NCI-H510A (cell line): ENCODE measurements at regions not wholly inside any gene's neighbourhood (a gene's known extent, or its start where the extent isn't known, plus 50 kb on each side); places are given as distances from the start of the nearest gene placed in this dataset.
"Not testable (repeated sequence)": the region's sequence is repeated elsewhere in the genome, so short reads cannot be mapped to it uniquely, and the experiment has no call there.

Experiments
- DNase-seq: peaks from one replicate; lab custom pipeline; 2025; lab: John Stamatoyannopoulos, UW

DNA sequence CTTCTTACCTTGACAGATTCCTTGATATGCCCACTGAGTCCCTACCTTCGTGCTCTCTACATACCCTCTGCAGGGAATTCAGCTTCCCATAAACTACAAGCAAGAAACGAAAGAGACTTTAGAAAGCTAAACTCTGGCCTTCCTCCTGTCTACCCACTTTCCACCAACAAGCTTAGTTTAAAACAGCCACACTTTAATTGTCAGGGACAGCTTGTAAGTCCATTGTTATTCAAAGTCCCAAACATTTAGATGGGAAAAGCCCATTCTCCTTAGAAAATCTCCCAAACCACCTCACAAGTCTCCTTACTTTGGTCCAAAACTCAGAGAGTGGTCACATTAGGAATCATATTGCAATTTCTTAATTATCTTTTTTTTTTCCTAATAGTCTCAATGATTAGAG, 2695.8 kb downstream of the PCDH9 start:
- no peak for DNase-seq

DNA sequence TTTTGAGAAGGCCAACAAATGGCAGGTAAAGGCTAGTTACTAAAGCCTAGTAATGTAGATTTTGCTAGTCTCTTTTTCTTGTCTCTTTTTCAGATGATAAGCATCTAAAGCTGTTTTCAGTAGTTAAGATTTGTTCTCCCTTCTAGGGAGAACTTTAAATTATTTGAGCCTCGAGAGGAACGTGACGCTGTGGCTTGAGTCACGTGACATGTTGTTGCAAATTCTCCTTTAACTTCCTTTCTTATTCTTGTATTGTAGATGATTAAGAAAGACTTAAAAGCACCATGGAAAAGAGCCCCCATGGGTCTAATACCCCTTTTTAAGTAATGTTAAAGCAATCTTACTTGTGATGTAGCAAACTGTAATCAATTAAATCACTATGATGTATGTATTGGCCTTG, 2698.7 kb downstream of the PCDH9 start:
- no peak for DNase-seq

DNA sequence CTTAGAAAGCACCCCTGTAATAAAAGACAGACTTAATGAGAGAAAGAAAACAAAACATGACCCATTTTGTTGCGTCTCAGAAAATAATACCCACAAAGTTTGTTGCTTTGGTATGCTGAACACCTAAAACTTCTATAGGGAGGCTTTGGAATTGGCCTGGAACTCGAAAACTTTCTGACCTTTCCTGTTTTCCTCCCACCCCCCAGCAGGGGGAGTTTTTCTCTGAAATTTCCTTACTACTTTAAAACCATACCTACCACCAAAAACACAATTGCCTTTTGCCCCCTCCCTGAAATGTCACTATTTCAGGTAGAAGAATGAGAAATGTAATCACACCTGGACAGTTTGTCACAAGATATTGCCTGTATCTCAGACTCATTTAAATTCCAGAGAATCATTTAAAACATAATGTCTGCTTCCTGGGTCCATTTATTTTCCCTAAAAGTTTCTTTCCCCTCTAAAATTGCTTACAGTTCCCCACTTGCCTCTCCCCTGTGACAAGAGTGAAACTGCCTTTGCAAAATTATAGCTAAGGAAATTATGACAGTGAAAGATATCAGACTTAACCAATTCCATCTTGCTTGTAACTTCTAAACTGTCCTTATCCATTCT, 2700.2 kb downstream of the PCDH9 start:
- no peak for DNase-seq

DNA sequence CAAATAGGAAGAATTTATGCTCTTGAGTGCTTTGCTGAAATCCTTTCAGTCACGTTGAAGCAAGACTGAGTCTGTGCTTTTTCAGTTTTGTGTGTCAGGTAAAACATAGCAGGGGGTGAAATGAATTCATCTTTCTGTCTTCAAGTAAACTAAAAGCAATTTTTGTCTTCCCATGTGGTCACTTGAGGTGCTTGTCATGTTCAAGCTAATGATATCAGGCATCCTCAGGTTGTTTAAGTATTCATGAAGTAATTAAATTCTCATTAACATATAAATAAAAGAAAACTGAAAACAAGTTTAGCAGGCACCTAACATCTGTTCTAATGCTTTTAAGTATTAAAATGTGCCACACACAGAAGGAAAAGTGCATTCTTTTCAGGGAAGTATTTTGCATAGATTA, 2701.3 kb downstream of the PCDH9 start:
- no peak for DNase-seq

DNA sequence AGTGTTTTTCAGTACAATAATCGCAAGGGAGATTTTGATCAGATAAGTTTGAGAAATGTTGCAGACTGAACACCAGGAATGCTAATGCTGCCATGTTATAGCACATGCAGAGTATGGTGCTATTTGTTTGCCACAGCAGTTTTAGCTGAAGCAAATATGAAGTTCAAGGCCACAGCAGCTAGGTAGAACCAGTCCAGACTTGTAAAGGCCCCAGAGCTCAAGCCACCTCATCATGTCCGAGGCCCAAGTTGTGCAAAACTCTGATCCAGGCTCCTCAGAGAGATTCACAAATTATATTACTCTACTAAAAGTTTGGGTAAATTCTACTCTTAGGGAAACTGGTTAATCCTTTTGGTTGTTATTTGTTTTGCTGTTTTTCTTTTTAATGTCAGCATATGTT, 2702.6 kb downstream of the PCDH9 start:
- DNase-seq: no peak

DNA sequence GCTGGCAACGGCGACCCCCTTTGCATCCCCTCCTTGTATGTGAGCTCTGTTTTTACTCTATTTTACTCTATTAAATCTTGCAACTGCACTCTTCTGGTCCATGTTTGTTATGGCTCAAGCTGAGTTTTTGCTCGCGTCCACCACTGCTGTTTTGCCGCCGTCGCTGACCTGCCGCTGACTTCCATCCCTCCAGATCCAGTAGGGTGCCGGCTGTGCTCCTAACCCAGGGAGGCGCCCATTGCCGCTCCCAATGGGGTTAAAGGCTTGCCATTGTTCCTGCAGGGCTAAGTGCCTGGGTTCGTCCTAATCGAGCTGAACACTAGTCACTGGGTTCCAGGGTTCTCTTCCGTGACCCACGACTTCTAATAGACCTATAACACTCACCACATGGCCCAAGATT, 2704.4 kb downstream of the PCDH9 start:
- no peak for DNase-seq

DNA sequence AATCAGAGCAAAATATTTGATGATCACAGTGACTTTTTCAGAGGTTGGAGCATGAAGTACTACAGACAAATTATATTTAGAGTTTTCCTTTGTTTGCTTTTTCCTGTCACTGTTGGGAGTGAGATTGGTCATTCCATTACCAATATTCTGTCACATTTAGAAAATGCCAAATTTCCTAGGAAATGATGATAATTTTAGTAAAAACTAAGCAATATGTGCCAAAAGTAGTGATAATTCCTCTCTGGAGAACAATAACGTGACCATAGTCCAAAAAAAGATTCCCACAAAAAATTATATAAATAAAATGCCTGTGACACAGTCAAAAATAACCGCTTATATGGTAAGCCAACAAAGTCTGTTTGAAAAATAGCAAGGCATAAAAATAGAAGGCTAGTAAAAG, 2719.4 kb downstream of the PCDH9 start:
- DNase-seq: no peak

DNA sequence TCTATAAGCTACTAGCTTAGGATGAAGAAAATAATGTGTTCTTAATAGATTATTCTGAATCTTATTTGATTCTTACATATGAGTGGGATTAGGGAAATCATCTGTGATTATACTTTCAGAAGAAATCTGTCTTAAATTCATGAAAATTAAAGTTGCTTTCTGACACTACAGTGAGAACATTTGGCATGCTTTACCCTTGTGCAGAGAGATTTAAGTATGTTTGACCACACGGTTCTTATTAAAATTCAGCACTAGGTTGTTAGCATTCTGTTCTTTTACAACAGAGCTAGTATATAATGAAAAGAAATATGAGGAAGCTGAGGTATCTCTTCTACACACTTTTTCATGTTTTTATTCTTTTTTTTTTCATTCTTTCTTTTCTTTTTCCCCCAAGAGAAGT, 2723.9 kb downstream of the PCDH9 start:
- DNase-seq: no peak

DNA sequence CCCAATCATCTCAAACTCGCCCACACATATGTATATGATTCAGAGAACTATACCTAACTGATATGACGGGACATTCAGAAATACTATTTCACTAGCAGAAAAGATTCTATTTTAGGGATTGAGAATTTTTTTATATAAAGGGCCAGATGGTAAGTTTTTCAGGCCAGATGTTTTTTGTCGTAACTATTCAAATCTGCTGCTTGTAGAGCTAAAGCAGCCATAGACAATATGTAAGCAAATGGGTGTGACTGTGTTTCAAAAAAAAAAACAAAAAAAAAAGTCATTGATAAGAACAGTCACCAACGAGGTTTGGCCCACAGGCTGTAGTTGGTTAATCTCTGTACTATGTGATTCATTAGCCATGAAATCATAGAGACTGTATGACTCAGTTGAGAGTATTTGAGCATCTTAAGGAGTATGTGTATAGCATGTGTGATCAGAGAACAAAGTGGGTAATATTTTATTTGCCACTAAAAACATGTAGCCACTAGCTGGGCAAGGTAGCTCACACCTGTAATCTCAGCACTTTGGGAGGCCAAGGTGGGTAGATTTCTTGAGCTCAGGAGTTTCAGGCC, 2724.7 kb downstream of the PCDH9 start:
- no peak for DNase-seq

DNA sequence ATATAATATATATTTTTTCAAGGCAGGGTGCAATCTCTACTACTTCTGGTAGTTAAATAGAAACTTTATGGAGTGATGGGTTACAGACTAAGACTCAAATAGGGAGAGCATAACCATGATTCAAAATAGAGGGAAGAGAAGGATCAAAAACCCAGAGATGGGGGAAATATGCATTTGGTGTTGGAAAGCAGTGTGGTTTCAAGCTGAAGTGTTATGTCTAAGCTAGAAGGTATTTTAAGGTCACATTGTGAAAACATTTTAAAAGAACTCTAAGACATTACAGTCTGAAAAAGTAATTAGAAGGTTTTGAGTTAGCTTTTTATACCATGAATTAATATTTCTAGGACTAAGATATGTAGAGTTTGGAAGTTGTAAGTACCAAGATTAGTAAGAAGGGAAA, 2741.4 kb downstream of the PCDH9 start:
- no peak for DNase-seq

DNA sequence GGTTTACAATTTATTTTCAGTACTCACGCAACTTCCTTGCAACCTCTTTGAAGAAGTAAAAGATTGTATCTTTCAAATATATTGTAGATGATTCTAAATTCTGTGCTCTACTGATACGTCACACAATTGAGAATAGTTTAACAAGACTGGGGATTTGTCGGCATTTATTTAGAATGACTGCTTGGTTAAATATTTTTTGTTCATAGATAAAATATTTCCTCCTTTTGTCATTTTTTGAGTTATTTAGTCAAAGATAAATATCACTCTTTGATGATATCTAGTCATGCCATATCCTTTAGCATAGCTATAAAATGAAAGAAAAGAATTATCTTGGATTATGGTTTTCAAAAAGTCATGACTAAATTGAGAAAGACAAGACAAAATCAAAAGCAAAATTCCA, 2747.8 kb downstream of the PCDH9 start:
- DNase-seq: no peak

DNA sequence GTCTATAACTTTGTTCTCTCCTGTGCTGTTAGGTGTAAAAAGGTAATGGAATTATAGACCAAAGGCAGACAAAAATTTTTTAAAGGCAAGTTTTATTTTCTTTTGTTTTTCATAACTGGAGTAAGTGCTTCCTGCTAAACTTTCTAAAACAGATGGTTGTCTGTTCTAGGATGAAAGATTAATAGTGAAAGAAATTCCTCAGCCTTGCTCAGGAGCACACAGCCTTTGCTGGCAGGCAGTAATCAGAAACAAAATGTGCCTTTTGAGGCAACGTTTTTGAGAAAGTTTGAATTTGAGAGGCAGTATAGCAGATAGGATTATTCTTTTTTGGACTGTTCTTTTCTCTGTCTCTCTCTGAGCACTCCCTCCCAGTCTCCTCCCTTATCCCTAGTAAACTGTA, 2749.5 kb downstream of the PCDH9 start:
- no peak for DNase-seq

DNA sequence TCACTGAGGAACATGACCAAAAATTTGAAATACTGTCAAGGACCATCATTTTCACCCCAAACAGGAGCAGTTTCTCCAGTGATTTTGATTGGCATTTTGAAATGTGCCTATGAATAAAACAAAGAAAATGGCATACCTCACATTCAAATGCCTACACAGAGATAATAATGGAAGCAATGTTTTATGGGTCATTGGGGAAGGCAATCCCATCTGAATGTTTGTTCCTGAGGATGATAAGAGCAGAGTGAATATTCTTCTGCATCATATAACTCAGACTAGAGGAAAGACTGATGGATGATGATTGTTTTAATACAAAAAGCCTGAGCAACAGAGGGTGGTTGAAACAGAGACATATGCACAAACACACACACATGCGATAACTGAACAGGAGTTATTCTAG, 2749.9 kb downstream of the PCDH9 start:
- DNase-seq: no peak

DNA sequence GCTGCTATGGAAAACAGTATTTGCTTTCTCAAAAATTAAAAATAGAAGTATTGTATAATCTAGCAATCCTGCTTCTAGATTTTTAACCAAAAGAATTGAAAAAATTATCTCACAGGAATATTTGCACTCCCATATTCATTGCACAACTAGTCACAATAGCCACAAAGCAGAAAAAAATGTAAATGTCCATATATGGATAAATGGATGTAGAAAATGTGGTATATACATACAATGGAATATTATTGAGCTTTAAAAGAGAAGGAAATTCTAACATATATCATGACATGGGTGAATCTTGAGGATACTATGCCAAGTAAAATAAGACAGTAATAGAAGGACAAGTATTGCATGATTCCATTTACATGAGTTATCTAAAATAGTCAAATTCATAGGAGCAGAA, 2753.0 kb downstream of the PCDH9 start:
- DNase-seq: no peak

DNA sequence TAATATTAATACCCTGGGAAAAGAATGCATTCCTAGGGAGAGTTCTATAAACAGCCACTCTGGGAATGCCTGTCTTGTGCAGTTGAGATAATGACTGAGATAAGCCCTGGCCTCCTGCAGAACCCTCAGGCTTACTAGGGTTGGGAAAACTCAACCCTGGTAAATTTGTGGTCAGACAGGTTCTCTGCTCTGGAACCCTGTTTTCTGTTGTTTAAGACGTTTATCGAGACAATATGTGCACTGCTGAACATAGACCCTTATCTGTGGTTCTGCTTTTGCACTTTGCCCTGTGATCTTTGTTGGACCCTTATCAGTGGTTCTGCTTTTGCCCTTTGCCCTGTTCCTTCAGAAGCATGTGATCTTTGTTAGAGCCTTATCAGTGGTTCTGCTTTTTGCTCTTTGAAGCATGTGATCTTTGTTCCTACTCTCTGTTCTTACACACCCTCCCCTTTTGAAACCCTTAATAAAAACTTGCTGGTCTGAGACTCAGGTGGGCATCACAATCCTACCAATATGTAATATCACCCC, 2754.0 kb downstream of the PCDH9 start:
- not testable (repeated sequence) for DNase-seq

DNA sequence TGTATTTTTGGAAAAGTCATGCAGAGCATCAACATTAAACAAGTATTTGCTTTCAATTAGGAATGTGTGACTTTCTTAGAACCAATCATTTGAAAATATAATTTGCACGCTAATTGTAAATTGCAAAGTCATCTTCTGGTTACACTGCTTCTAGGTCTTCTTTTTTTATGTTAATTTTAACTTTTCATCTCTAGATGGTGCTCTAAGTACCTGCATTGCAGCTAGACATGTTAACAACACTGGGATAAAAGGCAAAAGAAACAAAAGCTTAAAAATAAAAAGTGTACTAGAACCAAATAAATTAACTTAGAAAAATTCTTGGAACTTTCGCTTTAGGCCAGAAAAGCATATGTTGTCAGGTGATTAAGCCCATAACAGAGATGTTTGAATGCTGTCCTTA, 2758.2 kb downstream of the PCDH9 start:
- no peak for DNase-seq

DNA sequence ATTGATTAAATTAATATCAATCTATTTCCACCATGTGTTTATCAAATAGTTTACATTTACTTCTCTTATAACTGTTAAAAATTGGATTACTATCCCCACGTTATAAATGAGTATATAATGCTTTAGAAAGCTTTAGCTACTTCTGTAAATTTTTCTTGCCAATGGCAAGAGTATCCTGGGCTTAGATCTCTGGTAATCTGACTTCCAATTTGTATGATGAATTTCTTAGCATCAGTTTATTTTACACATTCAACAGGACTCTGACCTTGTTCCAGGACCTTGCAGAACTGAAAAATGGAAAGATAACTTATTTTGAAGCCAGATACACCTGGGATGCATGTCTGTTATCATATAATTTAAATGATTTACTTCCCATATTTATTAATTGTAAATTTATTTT, 2759.4 kb downstream of the PCDH9 start:
- no peak for DNase-seq

DNA sequence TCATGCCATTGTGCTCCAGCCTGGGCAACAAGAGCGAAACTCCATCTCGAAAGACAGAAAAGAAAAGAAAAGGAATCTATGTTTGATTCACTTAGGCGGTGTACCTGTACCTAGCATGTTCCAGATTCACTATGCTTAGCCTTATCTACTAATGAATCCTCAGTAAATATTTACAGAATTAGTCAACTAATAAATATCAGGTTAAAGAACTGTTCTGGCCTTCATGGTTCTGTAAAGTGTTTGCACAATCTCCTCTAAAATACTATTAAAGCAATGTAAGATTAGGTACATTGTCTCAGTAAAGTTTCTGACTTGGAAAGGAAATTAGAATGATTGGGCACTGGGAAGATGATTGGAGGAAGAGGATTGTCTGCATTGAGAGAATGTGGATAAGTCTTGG, 2770.4 kb downstream of the PCDH9 start:
- DNase-seq: no peak

DNA sequence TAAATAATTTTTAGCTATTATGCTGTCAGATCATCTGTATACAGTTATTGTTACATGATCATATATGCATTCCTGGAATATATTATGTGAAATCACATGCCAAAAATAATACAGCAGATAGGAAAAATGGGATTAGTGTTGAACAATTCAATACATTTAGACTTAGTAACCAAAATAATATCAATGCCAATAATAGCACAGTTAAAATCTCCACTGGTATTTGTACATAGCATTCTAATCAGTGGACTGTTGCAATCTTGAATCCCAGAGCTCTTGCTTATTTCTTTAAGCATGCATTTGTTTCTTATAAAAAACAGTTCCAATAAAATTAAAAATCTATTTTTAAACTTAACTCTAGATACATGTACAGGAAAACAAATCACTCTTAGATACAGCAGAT, 2772.2 kb downstream of the PCDH9 start:
- no peak for DNase-seq

DNA sequence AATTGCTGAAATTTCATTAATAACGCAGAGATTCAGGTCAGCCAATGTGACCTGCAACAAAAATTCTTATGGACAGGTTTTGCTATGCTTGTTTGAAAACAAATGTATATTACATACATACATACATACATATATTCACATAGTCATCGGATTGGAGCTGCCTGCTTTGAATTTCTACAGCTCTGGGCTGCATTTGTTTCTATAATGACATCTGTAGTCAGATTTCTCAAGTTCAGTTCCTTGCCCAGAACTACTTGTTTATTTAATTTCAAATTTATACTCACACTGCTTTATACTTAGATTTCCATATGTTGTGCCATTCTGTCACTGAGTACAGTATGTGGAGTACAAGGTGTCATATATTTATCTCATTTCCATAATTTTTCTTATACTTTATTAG, 2775.0 kb downstream of the PCDH9 start:
- DNase-seq: no peak

DNA sequence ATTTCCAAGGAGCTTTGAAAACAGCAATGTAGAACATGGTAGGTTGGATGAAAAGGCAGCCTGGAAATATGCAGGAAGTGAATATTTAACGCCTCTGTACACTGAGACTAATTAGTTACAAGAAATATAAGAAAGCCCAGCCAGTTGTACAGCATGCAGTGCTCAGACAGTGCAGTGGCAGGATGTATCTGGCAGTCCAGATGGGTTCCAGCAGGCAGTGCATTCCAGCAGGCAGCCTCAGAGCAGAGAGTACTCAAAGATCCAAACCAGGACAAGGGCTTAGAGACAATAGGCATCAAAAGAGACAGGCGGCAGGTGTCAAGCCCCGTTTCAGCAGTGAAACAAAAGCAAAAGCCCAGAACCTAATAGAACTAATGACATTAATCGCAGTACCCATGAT, 2776.3 kb downstream of the PCDH9 start:
- DNase-seq: no peak

DNA sequence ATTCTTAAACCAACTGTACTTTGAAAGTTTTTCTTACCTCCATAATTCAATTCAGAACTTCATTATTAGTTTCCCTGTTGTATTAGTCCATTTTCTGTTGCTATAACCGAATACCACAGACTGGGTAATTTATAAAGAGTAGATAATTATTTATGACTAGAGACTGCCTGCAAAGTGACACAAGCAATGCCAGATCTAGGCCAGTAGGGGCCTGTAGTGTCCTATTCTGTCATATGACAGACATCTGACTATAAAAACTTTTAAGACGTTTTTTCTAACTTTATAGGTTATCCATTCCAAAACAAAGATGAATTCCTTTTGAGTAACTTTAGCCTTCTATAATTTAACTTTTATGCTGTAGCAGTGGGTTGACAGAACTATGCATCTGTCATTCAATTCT, 2783.8 kb downstream of the PCDH9 start:
- no peak for DNase-seq

DNA sequence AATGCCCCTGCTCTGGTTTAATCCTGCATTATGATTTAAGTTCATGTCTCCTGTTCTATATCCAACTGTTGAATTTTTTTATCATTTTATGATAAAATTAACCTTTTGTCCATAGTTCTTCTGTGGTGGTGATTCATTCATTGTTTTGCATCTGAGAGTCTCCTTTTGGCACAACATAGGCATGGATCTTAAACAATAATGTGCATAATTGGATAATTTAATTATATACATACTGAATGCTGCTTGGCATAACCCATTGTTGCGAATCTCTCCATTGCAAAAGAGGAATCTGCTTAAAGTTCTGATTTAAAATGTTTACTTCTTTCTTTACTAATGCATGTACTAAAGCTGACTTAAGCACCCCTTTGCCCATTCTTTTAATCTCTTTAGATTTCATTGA, 2788.4 kb downstream of the PCDH9 start:
- no peak for DNase-seq

DNA sequence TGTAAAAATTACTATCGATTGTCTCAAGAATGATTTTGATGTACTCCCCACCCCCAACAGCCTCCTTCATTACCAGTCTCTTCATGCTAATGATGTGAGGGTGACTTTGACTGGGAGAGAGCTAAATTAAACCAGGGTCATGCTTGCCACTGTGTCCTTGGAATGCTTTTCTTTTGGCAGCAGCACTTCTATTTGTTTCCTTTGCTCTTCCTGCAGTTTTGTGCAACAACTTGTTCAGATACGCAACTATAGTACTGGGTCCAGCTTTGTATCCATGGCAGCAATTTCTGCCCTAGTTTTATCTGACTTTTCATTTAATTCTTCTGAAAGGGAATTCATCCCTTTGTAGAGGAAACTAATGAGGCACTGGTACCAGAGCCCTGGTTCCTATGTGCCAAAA, 2792.1 kb downstream of the PCDH9 start:
- no peak for DNase-seq
